Hematopoietic multipotent progenitor cell treated with erythropoietin and hydrocortisone succinate and interleukin-3 and kit ligand, for 4 days (in vitro differentiated cells): ENCODE measurements at regions not wholly inside any gene's neighbourhood (a gene's known extent, or its start where the extent isn't known, plus 50 kb on each side); places are given as distances from the start of the nearest gene placed in this dataset.
A peak's percentile ranks its signal among the peaks of the same experiment; 100 is the strongest.
"Not testable (repeated sequence)": the region's sequence is repeated elsewhere in the genome, so short reads cannot be mapped to it uniquely, and the experiment has no call there.

Source experiments
- DNase-seq: peaks from one replicate; pipeline ENCODE4 v3.0.0-alpha.2; 2015

GRCh38 chr15:22519213-22519612 is 60.5 kb downstream of the GOLGA6L22 start:
- DNase-seq: not testable (repeated sequence)

DNA sequence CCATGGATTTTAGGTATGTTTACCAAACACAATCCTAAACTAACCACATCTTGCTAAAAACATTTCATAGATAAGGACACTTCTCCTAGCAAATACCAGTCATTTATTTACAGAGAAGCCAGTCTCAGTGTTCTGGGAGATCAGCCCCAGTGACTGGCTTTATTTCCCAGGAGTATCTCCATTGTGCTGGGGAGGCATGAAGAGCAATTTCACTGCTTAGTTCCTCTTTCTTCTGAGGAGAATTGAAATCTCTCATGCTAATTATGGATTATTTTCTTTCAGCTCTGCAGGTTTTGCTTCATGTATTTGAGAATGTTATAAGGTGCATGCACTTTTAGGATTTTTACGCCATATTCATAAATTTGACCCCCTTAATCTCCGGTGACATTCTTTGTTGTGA is 67.8 kb downstream of the GOLGA6L22 start:
- not testable (repeated sequence) for DNase-seq

DNA sequence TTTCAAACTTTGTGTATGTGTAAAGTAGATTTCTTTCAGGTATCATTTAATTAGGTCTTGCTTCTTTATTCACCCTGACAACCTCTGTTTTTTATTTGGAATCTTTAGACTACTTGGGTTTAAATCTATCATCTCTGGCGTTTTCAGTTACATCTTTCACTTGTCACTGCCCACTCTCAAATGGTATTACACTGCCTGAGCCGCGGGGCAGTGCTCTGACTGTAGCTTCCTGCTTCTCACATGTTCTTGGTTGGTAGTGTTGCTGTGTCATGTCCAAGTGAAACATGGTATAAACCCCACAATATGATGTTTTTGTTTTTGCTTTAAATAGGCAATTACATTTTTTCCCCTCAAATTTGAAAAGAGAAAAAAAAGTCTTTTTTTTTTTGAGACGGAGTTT is 68.3 kb downstream of the GOLGA6L22 start:
- not testable (repeated sequence) for DNase-seq

- DNase-seq: not testable (repeated sequence)
These were observed 70.5 kb downstream of the GOLGA6L22 start for GRCh38 chr15:22529200-22529599.

- DNase-seq: not testable (repeated sequence)
These were observed 101.0 kb downstream of the GOLGA6L22 start for GRCh38 chr15:22559701-22560100.

DNA sequence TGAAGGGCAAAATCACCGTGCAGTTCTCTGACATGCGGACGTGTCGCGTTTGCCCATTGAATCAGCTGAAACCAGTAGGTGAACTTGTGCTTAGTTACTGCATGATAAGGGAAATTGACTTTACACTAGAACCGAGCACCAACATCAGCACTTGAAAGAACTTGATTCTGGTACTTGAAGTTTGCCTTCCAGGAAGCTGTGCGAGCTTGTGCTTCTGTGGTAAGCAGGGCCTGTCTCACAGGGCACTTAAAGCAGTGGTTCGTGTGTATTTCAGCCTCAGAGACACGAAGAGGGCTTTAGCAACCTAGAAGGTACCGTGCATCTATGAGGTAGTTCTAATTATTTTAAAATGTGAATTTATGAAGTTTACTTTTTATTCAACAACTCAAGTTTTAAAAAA is 103.0 kb downstream of the GOLGA6L22 start:
- DNase-seq: not testable (repeated sequence)

DNA sequence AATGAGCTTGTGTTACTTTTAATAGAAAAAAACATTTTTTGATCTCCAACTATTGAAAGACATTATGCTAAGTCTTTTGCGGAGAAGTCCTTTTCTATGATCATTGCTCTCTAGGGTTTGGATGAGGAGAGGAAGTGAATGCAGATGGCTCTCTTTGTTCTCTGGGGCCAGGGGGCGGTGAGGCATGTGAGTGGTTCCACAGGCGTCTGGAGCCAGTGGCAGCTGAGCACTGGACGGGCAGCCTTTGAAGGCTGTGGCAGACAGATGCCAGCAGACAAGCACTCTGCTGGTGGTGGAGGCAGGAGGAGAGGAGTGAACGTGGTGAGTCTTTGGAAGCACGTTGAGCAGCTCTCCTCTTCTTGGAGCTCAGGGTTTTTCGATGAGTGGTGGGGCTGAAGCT is 107.8 kb downstream of the GOLGA6L22 start:
- DNase-seq: not testable (repeated sequence)

GRCh38 chr15:22569486-22569885 is 110.8 kb downstream of the GOLGA6L22 start:
- not testable (repeated sequence) for DNase-seq

GRCh38 chr15:22572152-22572735 is 113.5 kb downstream of the GOLGA6L22 start:
- peak; percentile 13 for DNase-seq

GRCh38 chr15:22572792-22573191 is 114.1 kb downstream of the GOLGA6L22 start:
- DNase-seq: not testable (repeated sequence)

GRCh38 chr15:22577828-22578227 is 119.1 kb downstream of the GOLGA6L22 start:
- DNase-seq: not testable (repeated sequence)

GRCh38 chr15:22579213-22579612 is 120.5 kb downstream of the GOLGA6L22 start:
- DNase-seq: not testable (repeated sequence)

DNA sequence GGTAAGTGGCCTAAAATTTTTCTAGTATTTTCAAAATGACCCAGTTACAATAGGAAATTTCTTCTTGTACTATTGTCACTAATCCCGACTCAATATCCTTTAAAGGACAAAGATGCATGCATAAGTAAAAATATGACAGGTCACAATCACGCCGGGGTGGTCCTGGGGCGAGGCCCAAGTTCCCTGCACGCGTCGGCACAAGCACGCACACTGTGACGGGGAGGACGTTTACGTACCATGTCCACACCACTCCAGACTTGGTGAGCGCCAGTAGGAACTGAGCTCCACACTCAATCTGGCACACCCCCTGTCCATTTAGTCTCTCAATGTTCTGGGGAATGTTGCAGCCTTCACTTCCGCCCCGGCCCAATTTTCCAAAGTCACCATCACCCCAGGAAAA is 128.7 kb downstream of the GOLGA6L22 start:
- DNase-seq: not testable (repeated sequence)

- not testable (repeated sequence) for DNase-seq
These were observed 139.8 kb downstream of the GOLGA6L22 start for GRCh38 chr15:22598552-22598951.

DNA sequence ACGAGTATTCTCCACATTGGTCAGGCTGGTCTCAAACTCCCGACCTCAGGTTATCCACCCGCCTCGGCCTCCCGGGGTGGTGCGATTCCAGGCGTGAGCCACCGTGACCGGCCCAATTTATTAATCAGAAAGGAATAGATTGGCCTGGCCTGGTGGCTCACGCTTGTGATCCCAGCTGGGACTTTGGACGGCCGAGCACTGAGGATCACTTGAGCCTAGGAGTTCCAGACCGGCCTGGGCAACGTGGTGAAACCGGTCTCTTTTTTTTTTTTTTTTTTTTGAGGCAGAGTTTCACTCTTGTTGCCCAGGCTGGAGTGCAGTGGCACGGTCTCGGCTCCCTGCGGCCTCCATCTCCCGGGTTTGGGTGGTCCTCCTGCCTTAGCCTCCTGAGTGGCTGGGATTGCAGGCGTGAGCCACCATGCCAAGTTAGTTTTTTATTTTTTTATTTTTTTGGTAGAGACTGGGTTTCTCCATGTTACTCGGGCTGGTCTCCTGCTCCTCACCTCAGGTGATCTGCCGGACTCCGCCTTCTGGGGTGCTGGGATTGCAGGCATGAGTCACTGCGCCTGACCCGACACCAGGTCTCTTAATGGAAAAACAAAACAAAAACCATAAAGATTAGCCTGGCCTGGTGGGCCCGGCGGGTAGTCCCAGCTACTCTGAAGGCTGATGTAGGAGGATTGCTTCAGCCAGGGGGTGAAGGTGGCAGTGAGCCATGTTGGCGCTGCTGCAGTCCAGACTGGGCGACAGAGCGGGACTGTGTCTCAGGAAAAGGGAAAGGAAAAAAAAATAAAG is 141.0 kb downstream of the GOLGA6L22 start:
- not testable (repeated sequence) for DNase-seq

DNA sequence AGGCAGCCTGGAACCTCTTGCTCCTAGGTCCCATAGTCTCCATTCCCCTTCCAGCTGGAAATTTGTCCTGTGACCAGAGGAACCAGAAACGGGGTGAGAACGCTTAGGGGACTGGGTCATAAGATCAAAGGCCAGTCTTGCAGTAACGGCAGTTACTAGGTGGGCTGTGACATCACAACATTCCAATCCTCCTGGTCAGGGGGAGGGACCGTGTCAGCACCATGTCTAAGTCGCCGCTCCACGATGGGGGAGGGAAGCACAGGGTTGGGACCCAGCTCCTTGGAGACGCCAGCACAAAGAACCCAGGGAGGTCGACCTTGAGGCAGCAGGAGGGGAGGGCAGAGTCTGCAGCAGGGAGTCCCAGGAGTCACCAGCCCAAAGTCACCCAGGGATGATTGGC is 158.3 kb downstream of the GOLGA6L22 start:
- not testable (repeated sequence) for DNase-seq

- not testable (repeated sequence) for DNase-seq
These were observed 154.7 kb upstream of the NIPA1 start for GRCh38 chr15:22631789-22632188.

DNA sequence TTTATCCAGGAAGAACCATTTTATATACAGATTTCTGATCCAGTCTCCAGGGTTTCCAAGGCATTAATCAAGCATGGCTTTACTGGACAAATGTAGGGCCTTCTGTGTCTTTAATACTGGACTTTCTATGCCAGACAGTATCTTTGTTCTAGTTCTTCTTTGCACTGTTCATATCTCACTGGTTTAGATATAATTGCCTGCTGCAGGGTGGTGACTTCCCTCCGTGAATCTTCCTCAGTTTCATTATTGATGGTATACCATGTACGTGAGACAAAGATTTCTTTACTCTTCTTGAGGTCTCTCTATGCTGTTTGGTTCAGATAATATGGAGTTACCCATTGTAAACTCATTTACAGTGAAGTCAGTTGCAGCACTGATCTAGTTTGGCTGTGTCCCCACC is 146.5 kb upstream of the NIPA1 start:
- not testable (repeated sequence) for DNase-seq

GRCh38 chr15:22649458-22649857 is 137.0 kb upstream of the NIPA1 start:
- not testable (repeated sequence) for DNase-seq

DNA sequence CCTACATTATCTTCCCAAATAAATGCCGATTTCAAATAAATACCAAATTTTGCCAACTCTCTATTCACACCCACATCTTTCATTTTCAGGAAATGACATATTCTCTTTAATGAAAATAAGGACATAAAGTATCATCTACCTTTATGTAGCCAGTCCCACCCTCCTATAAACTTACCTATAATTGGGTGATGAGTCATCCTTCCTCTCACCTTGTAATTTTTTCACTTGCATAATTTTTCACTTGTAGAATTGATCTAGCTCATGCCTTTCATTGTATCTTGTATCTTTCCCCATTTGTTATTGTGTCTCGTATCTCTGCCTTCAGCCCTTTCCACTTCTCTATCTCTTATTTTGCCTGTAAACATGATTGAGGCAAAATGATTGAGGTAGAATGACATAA is 135.3 kb upstream of the NIPA1 start:
- DNase-seq: not testable (repeated sequence)

DNA sequence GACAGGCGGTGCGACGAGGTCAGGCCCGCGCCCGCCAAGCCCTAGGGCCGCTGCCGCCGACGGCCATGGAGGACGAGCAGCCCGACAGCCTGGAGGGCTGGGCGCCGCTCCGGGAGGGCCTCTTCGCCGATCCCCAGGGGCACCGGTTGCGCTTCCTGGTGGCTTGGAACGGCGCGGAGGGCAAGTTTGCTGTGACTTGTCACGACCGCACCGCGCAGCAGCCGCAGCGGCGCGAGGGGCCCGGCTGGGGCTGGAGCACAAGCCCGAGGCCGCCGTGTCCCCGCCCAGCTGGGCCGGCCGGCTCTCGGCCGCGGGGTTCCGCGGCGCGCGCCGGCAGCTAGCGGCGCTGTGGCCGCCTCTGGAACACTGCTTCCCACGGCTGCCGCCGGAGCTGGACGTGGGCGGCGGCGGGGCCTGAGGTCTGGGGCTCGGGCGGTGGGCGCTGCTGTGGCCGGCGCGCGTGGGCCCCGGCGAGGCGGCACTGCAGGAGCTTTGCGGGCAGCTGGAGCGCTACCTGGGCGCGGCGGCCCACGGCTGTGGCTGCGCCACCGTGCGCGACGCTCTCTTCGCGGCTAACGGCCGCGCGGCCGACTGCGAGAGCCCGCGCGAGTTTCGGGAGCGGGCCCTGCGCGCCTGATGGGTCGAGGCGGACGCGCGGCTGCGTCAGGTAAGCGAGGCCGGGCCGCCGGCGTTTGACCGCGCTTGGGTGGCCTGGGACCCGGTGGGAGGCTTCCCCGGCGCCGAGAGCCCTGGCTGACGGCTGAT is 122.0 kb upstream of the NIPA1 start:
- DNase-seq: peak; percentile 74

- peak; percentile 44 for DNase-seq
These were observed 121.3 kb upstream of the NIPA1 start for GRCh38 chr15:22665059-22665702.

GRCh38 chr15:22665711-22666110 is 120.7 kb upstream of the NIPA1 start:
- DNase-seq: not testable (repeated sequence)
